GM10266 (cell line): ENCODE measurements at regions not wholly inside any gene's neighbourhood (a gene's known extent, or its start where the extent isn't known, plus 50 kb on each side); places are given as distances from the start of the nearest gene placed in this dataset.

ENCODE experiments used
- DNase-seq: peaks from one replicate; pipeline ENCODE4 v3.0.0; 2012; ENCODE audit errors: extremely low spot score
- CTCF ChIP-seq: IDR thresholded peaks from 2 replicates; pipeline ENCODE4 v1.5.1; 2012; ENCODE audit warnings: mild to moderate bottlenecking, low read depth; ENCODE audit not compliant: control insufficient read depth, insufficient read depth; ENCODE audit errors: missing control alignments

GRCh38 chr2:118307864-118308263 is 219.6 kb downstream of the INSIG2 start:
- TF ChIP-seq CTCF = no peak
- no peak for DNase-seq

GRCh38 chr2:118301248-118301647 is 213.0 kb downstream of the INSIG2 start:
- no peak for TF ChIP-seq CTCF
- no peak for DNase-seq

GRCh38 chr2:118300832-118301231 is 212.6 kb downstream of the INSIG2 start:
- TF ChIP-seq CTCF = no peak
- no peak for DNase-seq

GRCh38 chr2:118296663-118297062 is 208.4 kb downstream of the INSIG2 start:
- TF ChIP-seq CTCF = no peak
- no peak for DNase-seq

GRCh38 chr2:118295592-118296390 is 207.5 kb downstream of the INSIG2 start:
- no peak for DNase-seq
- no peak for TF ChIP-seq CTCF

GRCh38 chr2:118294063-118294462 is 205.8 kb downstream of the INSIG2 start:
- TF ChIP-seq CTCF = no peak
- DNase-seq = no peak

GRCh38 chr2:118292991-118293390 is 204.7 kb downstream of the INSIG2 start:
- no peak for TF ChIP-seq CTCF
- DNase-seq = no peak
